Naive thymus-derived CD8-positive, alpha-beta T cell (primary cell): ENCODE measurements at regions not wholly inside any gene's neighbourhood (a gene's known extent, or its start where the extent isn't known, plus 50 kb on each side); places are given as distances from the start of the nearest gene placed in this dataset.

Source experiments
- ATAC-seq, 2 donors: fragments of 150-1000 bp; cut with Tn5 transposase in 1 of 2; sonication (Bioruptor Pico), chemical (Tn5 transposase) in 1 of 2; 1 replicate in 1 of 2; 2 replicates in 1 of 2; pipeline ENCODE4 v1.10.0; 2021; ENCODE audit warnings: mild to moderate bottlenecking in 2 of 2, moderate library complexity in 2 of 2
- POLR2A ChIA-PET: fragments of 350-600 bp; sonication (Branson Sonifier 250); formaldehyde crosslinking; loops from one replicate; lab custom pipeline; 2021; ENCODE audit warnings: antibody characterized with exemption; lab: Charles Lee
- DNase-seq, 10 donors: peaks; one replicate each; pipeline versions ENCODE4 v3.0.0 to v3.0.0-alpha.2; 2020 to 2022
- H3K27ac Mint-ChIP-seq, 10 donors: one replicate each; pipeline ENCODE4 v1.8.0; 2020 to 2022; ENCODE audit warnings: mild to moderate bottlenecking in 10 of 10, mixed read lengths in 10 of 10, moderate library complexity in 4 of 10, inconsistent platforms in 1 of 10
- H3K27me3 Mint-ChIP-seq, 5 donors: one replicate each; pipeline ENCODE4 v1.8.0; 2021 to 2022; ENCODE audit warnings: mixed read lengths in 5 of 5
- H3K36me3 Mint-ChIP-seq, 3 donors: one replicate each; pipeline ENCODE4 v1.8.0; 2020 to 2022; ENCODE audit warnings: mixed read lengths in 3 of 3, mild to moderate bottlenecking in 2 of 3, inconsistent platforms in 1 of 3
- H3K4me1 Mint-ChIP-seq, 4 donors: one replicate each; pipeline ENCODE4 v1.8.0; 2021 to 2022; ENCODE audit warnings: mixed read lengths in 4 of 4
- H3K4me3 Mint-ChIP-seq, 10 donors: one replicate each; pipeline ENCODE4 v1.8.0; 2020 to 2022; ENCODE audit warnings: mild to moderate bottlenecking in 10 of 10, mixed read lengths in 10 of 10, moderate library complexity in 6 of 10, inconsistent platforms in 1 of 10
- H3K9me3 Mint-ChIP-seq, 9 donors: one replicate each; pipeline ENCODE4 v1.8.0; 2020 to 2022; ENCODE audit warnings: mixed read lengths in 9 of 9, mild to moderate bottlenecking in 3 of 9, inconsistent platforms in 1 of 9, moderate library complexity in 1 of 9

GRCh38 chr5:68746643-68747420, 347.0 kb upstream of the SLC30A5 start:
- ATAC-seq (no peak), DNase-seq (no peak)
- Mint-ChIP-seq H3K27me3 (peaks cover 0 to 7% (median 0%) of the 10 kb centered on the region in 5 donors), H3K4me3 (no peak overlapping the region), H3K9me3 (no peaks in the 10 kb centered on the region), H3K27ac (peak overlapping the region in 1 of 10 donors; percentile 48), H3K36me3 (no peaks in the 10 kb centered on the region), H3K4me1 (peaks cover 4 to 22% (median 8%) of the 10 kb centered on the region in 4 donors)
- POLR2A ChIA-PET = no interaction called here

- Mint-ChIP-seq H3K4me3 (no peak overlapping the region), H3K9me3 (no peaks in the 10 kb centered on the region), H3K27me3 (peaks cover 0 to 7% (median 0%) of the 10 kb centered on the region in 5 donors), H3K4me1 (peaks cover 4 to 22% (median 8%) of the 10 kb centered on the region in 4 donors), H3K36me3 (no peaks in the 10 kb centered on the region), H3K27ac (no peak overlapping the region)
- ATAC-seq (no peak), DNase-seq (no peak)
- POLR2A ChIA-PET = no interaction called here
These were observed 346.3 kb upstream of the SLC30A5 start for GRCh38 chr5:68747521-68747920.

- POLR2A ChIA-PET = interaction anchor here (0.7 kb wide), 1 partner anchor 370 kb away, joined by 4 read pairs; no protein-coding TSS in a partner anchor
- DNase-seq = no peak
- no peak overlapping the region for H3K27ac Mint-ChIP-seq
- no peaks in the 10 kb centered on the region for H3K36me3 Mint-ChIP-seq
- H3K4me1 Mint-ChIP-seq = peaks cover 4 to 22% (median 8%) of the 10 kb centered on the region in 4 donors
- no peaks in the 10 kb centered on the region for H3K9me3 Mint-ChIP-seq
- ATAC-seq = no peak
- no peak overlapping the region for H3K4me3 Mint-ChIP-seq
- H3K27me3 Mint-ChIP-seq = peaks cover 0 to 7% (median 0%) of the 10 kb centered on the region in 5 donors
These were observed 345.7 kb upstream of the SLC30A5 start for GRCh38 chr5:68748101-68748500.

- Mint-ChIP-seq H3K4me1 (peaks cover 4 to 19% (median 8%) of the 10 kb centered on the region in 4 donors), H3K36me3 (no peaks in the 10 kb centered on the region), H3K27me3 (peaks cover 0 to 7% (median 0%) of the 10 kb centered on the region in 5 donors), H3K27ac (no peak overlapping the region), H3K4me3 (no peak overlapping the region), H3K9me3 (no peaks in the 10 kb centered on the region)
- ATAC-seq (no peak), DNase-seq (no peak)
- POLR2A ChIA-PET = no interaction called here
These were observed 344.7 kb upstream of the SLC30A5 start for GRCh38 chr5:68749077-68749476.

GRCh38 chr5:68749631-68750030, 344.2 kb upstream of the SLC30A5 start:
- DNase-seq (no peak), ATAC-seq (no peak)
- Mint-ChIP-seq H3K27me3 (peaks cover 0 to 7% (median 0%) of the 10 kb centered on the region in 5 donors), H3K4me1 (peaks cover 4 to 13% (median 7%) of the 10 kb centered on the region in 4 donors), H3K36me3 (no peaks in the 10 kb centered on the region), H3K9me3 (peaks cover 0 to 2% (median 0%) of the 10 kb centered on the region in 9 donors), H3K4me3 (no peak overlapping the region), H3K27ac (no peak overlapping the region)
- POLR2A ChIA-PET = interaction anchor here (1.1 kb wide), 1 partner anchor 22 kb away, joined by 3 read pairs; no protein-coding TSS in a partner anchor

GRCh38 chr5:68751661-68752060, 342.2 kb upstream of the SLC30A5 start:
- H3K36me3 Mint-ChIP-seq = peaks cover 0 to 2% (median 0%) of the 10 kb centered on the region in 3 donors
- DNase-seq (no peak), ATAC-seq (no peak)
- peaks cover 0 to 10% (median 0%) of the 10 kb centered on the region in 9 donors for H3K9me3 Mint-ChIP-seq
- POLR2A ChIA-PET = no interaction called here
- H3K27me3 Mint-ChIP-seq = peaks cover 0 to 7% (median 0%) of the 10 kb centered on the region in 5 donors
- peak overlapping the region in 1 of 10 donors; percentile 39 for H3K27ac Mint-ChIP-seq
- H3K4me1 Mint-ChIP-seq = peaks cover 0 to 2% (median 0%) of the 10 kb centered on the region in 4 donors
- H3K4me3 Mint-ChIP-seq = no peak overlapping the region

GRCh38 chr5:68754536-68754935, 339.3 kb upstream of the SLC30A5 start:
- POLR2A ChIA-PET = no interaction called here
- Mint-ChIP-seq H3K4me3 (no peak overlapping the region), H3K4me1 (peaks cover 0 to 2% (median 0%) of the 10 kb centered on the region in 4 donors), H3K27me3 (peaks cover 0 to 5% (median 0%) of the 10 kb centered on the region in 5 donors), H3K27ac (peak overlapping the region in 1 of 10 donors; percentile 9), H3K36me3 (peaks cover 0 to 2% (median 0%) of the 10 kb centered on the region in 3 donors), H3K9me3 (peaks cover 0 to 10% (median 0%) of the 10 kb centered on the region in 9 donors)
- DNase-seq = no peak
- no peak for ATAC-seq

- ATAC-seq (no peak), DNase-seq (no peak)
- H3K4me1 Mint-ChIP-seq = no peaks in the 10 kb centered on the region
- H3K27me3 Mint-ChIP-seq = peaks cover 0 to 2% (median 0%) of the 10 kb centered on the region in 5 donors
- H3K36me3 Mint-ChIP-seq = peaks cover 0 to 2% (median 0%) of the 10 kb centered on the region in 3 donors
- POLR2A ChIA-PET = no interaction called here
- H3K4me3 Mint-ChIP-seq = no peak overlapping the region
- peak overlapping the region in 1 of 10 donors; percentile 9 for H3K27ac Mint-ChIP-seq
- peaks cover 0 to 10% (median 0%) of the 10 kb centered on the region in 9 donors for H3K9me3 Mint-ChIP-seq
These were observed 338.5 kb upstream of the SLC30A5 start for GRCh38 chr5:68755293-68755692.

GRCh38 chr5:68757006-68757405, 336.8 kb upstream of the SLC30A5 start:
- Mint-ChIP-seq H3K36me3 (peaks cover 0 to 2% (median 0%) of the 10 kb centered on the region in 3 donors), H3K4me3 (no peak overlapping the region), H3K27me3 (no peaks in the 10 kb centered on the region), H3K9me3 (peaks cover 0 to 10% (median 0%) of the 10 kb centered on the region in 9 donors), H3K4me1 (no peaks in the 10 kb centered on the region), H3K27ac (no peak overlapping the region)
- DNase-seq = no peak
- POLR2A ChIA-PET = no interaction called here
- ATAC-seq = no peak

GRCh38 chr5:68757626-68758212, 336.1 kb upstream of the SLC30A5 start:
- Mint-ChIP-seq H3K4me1 (no peaks in the 10 kb centered on the region), H3K27ac (no peak overlapping the region), H3K27me3 (no peaks in the 10 kb centered on the region), H3K9me3 (peaks cover 0 to 10% (median 0%) of the 10 kb centered on the region in 9 donors), H3K4me3 (no peak overlapping the region), H3K36me3 (peaks cover 0 to 2% (median 0%) of the 10 kb centered on the region in 3 donors)
- POLR2A ChIA-PET = no interaction called here
- DNase-seq (no peak), ATAC-seq (no peak)

GRCh38 chr5:68759593-68759992, 334.2 kb upstream of the SLC30A5 start:
- H3K36me3 Mint-ChIP-seq = peaks cover 0 to 2% (median 0%) of the 10 kb centered on the region in 3 donors
- DNase-seq (no peak), ATAC-seq (no peak)
- H3K4me3 Mint-ChIP-seq = no peak overlapping the region
- H3K4me1 Mint-ChIP-seq = no peaks in the 10 kb centered on the region
- POLR2A ChIA-PET = no interaction called here
- H3K9me3 Mint-ChIP-seq = peaks cover 0 to 9% (median 0%) of the 10 kb centered on the region in 9 donors
- no peak overlapping the region for H3K27ac Mint-ChIP-seq
- H3K27me3 Mint-ChIP-seq = no peaks in the 10 kb centered on the region

GRCh38 chr5:68762201-68762600, 331.6 kb upstream of the SLC30A5 start:
- POLR2A ChIA-PET = no interaction called here
- Mint-ChIP-seq H3K9me3 (no peaks in the 10 kb centered on the region), H3K27ac (no peak overlapping the region), H3K4me3 (no peak overlapping the region), H3K36me3 (no peaks in the 10 kb centered on the region), H3K4me1 (no peaks in the 10 kb centered on the region), H3K27me3 (no peaks in the 10 kb centered on the region)
- no peak for ATAC-seq
- DNase-seq = no peak

- Mint-ChIP-seq H3K9me3 (no peaks in the 10 kb centered on the region), H3K36me3 (no peaks in the 10 kb centered on the region), H3K4me1 (peaks cover 0 to 3% (median 1%) of the 10 kb centered on the region in 4 donors), H3K27me3 (peaks cover 0 to 3% (median 0%) of the 10 kb centered on the region in 5 donors), H3K27ac (no peak overlapping the region), H3K4me3 (no peak overlapping the region)
- DNase-seq = no peak
- no peak for ATAC-seq
- POLR2A ChIA-PET = no interaction called here
These were observed 326.8 kb upstream of the SLC30A5 start for GRCh38 chr5:68766952-68767464.
